Ishikawa (cell line): ENCODE measurements at regions not wholly inside any gene's neighbourhood (a gene's known extent, or its start where the extent isn't known, plus 50 kb on each side); places are given as distances from the start of the nearest gene placed in this dataset.

Experiments used
- CEBPB ChIP-seq: IDR thresholded peaks from 2 replicates; pipeline ENCODE4 v1.6.1; 2012
- CREB1 ChIP-seq: IDR thresholded peaks from 2 replicates; pipeline ENCODE4 v1.6.1; 2012; ENCODE audit warnings: low read depth
- EGR1 ChIP-seq: IDR thresholded peaks from 2 replicates; pipeline ENCODE4 v1.6.1; 2012
- EP300 ChIP-seq: IDR thresholded peaks from 2 replicates; pipeline ENCODE4 v1.6.1; 2012; ENCODE audit warnings: borderline replicate concordance
- FOXM1 ChIP-seq: IDR thresholded peaks from 2 replicates; pipeline ENCODE4 v1.6.1; 2012; ENCODE audit warnings: low read depth, borderline replicate concordance
- NFIC ChIP-seq: IDR thresholded peaks from 2 replicates; pipeline ENCODE4 v1.6.1; 2012
- RAD21 ChIP-seq: IDR thresholded peaks from 2 replicates; pipeline ENCODE4 v1.6.1; 2012; ENCODE audit warnings: low read depth
- REST ChIP-seq: IDR thresholded peaks from 2 replicates; pipeline ENCODE4 v1.6.1; 2012; ENCODE audit warnings: low read depth, mild to moderate bottlenecking
- TAF1 ChIP-seq: IDR thresholded peaks from 2 replicates; pipeline ENCODE4 v1.6.1; 2012; ENCODE audit warnings: low read depth, mild to moderate bottlenecking
- TCF12 ChIP-seq: IDR thresholded peaks from 2 replicates; pipeline ENCODE4 v1.6.1; 2012; ENCODE audit warnings: low read depth
- TEAD4 ChIP-seq: IDR thresholded peaks from 2 replicates; pipeline ENCODE4 v1.6.1; 2012
- USF1 ChIP-seq: IDR thresholded peaks from 2 replicates; pipeline ENCODE4 v1.6.1; 2012
- YY1 ChIP-seq: IDR thresholded peaks from 2 replicates; pipeline ENCODE4 v1.6.1; 2012; ENCODE audit warnings: low read depth
- ZBTB7A ChIP-seq: IDR thresholded peaks from 2 replicates; pipeline ENCODE4 v1.6.1; 2012; ENCODE audit warnings: low read depth
- TF ChIP-seq, protein P1 (sequence below): IDR thresholded peaks from 2 replicates; pipeline ENCODE4 v1.6.1; 2012

- no peak for TF ChIP-seq TCF12
These were observed 863.8 kb upstream of the ZWINT start for GRCh38 chr10:57224811-57225210.

GRCh38 chr10:57222603-57223002, 861.5 kb upstream of the ZWINT start:
- TF ChIP-seq EP300 (no peak), TAF1 (no peak)

GRCh38 chr10:57222129-57222528, 861.1 kb upstream of the ZWINT start:
- no peak for TF ChIP-seq CREB1
- no peak for TF ChIP-seq YY1
- no peak for TF ChIP-seq ZBTB7A
- TF ChIP-seq REST = no peak
- TF ChIP-seq FOXM1 = no peak
- no peak for TF ChIP-seq EP300
- no peak for TF ChIP-seq TCF12
- TF ChIP-seq USF1 = no peak
- TF ChIP-seq CEBPB = no peak
- no peak for TF ChIP-seq RAD21
- TF ChIP-seq NFIC = no peak
- TF ChIP-seq, protein P1, sequence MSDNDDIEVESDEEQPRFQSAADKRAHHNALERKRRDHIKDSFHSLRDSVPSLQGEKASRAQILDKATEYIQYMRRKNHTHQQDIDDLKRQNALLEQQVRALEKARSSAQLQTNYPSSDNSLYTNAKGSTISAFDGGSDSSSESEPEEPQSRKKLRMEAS = no peak

GRCh38 chr10:57221674-57222073, 860.6 kb upstream of the ZWINT start:
- TF ChIP-seq EP300 (no peak), USF1 (no peak), REST (no peak), ZBTB7A (no peak), TCF12 (no peak), YY1 (no peak), CREB1 (no peak), RAD21 (no peak), EGR1 (no peak), TEAD4 (no peak), CEBPB (no peak), FOXM1 (no peak), TAF1 (no peak)
- TF ChIP-seq, protein P1 = no peak

DNA sequence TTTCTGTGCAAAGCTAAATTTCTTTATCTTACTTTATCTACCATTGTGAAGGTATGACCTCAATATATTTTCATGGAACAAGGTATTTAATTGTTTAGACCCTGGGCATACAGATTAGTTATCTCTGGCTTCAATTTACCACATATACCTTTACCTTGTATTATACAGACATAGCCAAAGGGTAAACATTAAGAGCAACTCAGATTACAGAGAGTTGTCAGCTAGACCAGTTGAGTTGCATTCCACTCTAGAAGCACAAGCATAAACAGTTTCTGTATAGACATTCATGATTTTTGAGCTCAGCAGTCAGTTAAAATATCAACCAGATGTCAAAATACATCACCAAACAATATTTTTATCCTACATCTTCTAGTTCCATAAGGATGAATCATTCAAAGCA, 857.3 kb upstream of the ZWINT start:
- TF ChIP-seq TEAD4 (0 out of 2 replicates have a peak, but pooled peaks have one; percentile 45), USF1 (no peak)

- no peak for TF ChIP-seq USF1
- no peak for TF ChIP-seq TCF12
These were observed 841.3 kb upstream of the ZWINT start for GRCh38 chr10:57202356-57202755.

GRCh38 chr10:57188846-57189245, 827.8 kb upstream of the ZWINT start:
- TF ChIP-seq EGR1 (no peak), TAF1 (no peak), EP300 (no peak), ZBTB7A (no peak), CREB1 (no peak), CEBPB (no peak), RAD21 (no peak), NFIC (no peak), USF1 (no peak), FOXM1 (no peak), YY1 (no peak), TCF12 (no peak), TEAD4 (no peak)
- TF ChIP-seq, protein P1 = no peak
